ENCODE measurements at regions not wholly inside any gene's neighbourhood (a gene's known extent, or its start where the extent isn't known, plus 50 kb on each side); places are given as distances from the start of the nearest gene placed in this dataset.

DNA sequence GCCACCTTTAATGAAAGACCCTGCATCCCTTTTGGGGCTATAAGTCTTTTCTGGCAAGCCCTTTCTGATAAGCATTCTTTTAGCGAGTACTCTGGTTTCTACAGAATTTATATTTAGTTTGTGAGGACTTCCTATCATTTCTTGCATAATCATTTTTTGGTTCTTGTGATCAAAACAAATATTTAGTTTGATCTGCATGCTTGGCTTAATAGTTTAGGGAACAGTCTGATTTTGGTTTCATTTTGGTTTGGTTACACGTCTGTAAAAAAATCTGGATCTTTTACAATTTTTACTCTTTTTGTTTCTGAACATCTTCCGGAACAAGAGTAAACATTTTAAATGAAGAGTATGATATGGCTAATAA, 1074.4 kb downstream of the CDH9 start:
- no peak for DNase-seq

DNA sequence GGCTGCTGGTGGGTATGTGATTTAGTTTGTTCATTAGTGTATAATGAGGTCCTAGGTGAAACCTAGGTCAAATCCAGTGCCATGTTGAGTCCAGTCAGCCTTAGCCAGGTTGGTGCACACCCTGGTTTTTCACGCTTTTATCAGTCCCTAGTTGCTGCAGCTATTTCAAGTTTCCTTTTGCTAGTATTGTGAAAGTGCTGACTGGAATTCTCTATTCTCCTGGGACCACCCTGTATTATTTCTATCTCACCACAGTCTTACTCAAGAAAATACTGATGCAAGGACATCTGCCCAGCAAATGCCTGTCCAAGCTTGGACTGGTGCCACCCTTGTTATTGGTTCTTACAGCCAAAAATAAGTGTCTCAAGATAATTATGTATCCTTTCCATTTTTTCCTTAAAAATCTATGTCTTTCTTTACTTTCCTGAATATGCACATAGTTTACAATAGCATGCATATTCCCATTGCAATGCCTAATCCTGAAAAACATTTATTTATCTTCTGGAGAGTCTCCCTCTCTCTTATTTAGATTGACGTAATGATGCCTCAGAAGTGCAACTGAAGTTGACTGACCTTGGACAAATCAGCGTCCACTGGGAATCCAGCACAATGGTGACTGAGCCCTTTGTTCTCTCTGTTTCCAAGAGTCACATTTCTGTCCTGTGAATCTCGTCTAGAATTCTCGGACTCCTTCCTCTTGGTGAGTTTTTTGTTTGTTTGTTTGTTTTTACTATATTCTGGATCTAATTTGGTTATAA, 1075.0 kb downstream of the CDH9 start:
- no peak for DNase-seq

DNA sequence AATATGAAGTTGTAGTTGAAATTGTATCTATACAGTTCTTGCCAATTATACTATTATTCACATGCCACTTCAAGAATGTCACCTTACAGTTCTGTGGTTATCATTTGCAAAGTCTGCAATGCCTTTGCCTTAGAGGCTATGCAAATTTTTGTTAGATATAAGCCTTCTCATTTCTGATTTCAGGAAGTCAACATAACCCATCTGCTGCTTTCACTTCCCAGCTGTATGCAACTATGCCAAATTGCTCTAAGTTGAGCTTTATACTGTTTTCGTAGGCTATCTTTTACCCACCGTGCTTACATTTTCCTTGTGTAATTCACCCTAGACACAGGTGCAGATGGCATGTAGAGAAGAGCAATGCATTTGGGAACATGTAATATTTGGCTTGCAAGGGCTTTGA, 1083.0 kb downstream of the CDH9 start:
- no peak for DNase-seq

DNA sequence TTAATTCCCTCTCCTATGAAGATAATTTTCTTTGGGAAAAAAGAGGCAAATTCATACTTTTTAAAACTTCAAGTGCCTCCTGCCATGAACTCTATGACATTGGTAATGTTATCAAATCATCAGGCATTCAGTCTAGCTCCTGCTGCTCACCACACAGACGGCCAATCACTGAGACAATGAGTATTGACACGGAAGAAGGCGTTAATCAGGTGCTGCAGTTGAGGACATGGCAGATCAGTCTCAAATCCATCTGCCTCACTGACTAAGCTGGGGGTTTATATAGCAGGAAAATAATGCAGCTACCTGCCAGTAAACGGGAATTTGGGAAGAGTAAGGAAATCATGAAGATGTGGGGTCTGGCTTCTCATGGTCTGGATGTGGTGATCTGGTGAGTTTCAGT, 1087.7 kb downstream of the CDH9 start:
- no peak for DNase-seq

- no peak for DNase-seq
Measured at GRCh38 chr5:25948278-25948677, 1090.1 kb downstream of the CDH9 start.

DNA sequence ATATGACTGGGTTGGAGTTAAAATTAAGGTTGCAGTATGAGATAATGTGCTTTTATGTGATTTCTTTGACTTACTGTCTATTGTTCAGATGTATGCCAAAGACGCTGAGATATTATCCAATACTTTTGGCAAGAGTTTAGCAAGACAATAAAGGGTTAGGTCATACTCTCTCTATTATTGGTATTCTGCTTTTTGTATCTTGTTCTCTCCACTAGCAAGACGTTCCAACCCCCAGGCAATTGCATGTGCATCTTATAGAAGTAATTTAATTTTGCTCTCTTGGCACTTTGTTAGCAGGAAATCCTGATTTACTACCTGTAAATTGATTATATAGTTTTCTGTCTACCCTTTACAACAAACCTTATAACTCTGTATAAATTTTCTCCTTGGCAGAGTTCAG, 1093.6 kb downstream of the CDH9 start:
- no peak for DNase-seq

- DNase-seq, result no peak
Measured at GRCh38 chr5:25909163-25909562, 1129.2 kb downstream of the CDH9 start.

GRCh38 chr5:25905646-25906045, 1132.7 kb downstream of the CDH9 start:
- DNase-seq, result no peak

DNA sequence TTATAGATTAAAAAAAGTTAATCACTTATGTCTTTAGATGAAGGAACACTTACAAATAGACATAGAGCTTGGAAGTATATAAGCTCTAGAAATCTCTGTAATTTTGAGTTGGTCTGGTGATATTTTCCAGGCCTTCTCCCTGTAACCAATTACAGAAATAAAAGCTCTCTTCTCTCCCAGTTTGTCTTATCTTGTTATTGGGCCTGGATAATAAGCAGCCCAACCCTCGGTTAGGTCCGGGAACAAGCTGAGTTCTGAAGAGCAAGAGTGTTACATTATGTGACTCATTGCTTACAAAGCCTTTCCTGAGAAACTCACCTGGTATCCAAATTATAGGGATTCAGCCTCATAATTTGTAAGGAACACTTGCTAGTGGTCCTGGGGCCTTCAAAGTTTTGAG, 1146.2 kb downstream of the CDH9 start:
- no peak for DNase-seq

GRCh38 chr5:25891691-25892090, 1146.7 kb downstream of the CDH9 start:
- no peak for DNase-seq

- no peak for DNase-seq
Measured at GRCh38 chr5:25881318-25882036, 1156.9 kb downstream of the CDH9 start.

DNA sequence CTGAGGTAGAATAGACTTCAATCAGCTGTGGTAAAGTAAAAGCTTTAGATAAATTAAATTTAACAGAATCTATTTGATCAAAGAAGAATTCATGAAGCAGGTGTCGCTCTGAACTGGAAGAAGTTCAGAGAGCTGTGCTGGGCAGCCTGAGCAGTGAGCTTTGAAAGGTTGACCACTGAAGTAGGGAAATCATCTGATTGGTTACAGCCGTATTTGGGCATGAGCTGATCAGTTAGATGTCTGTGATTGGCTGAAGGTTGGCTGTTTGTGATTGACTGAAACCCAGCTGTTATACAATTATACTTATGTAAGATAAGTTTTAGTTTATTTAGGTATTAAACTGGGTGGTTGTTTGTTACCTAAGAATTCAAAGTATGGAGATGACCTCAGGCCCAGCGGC, 1174.6 kb downstream of the CDH9 start:
- DNase-seq, result no peak

GRCh38 chr5:25862276-25862675, 1176.1 kb downstream of the CDH9 start:
- no peak for DNase-seq

DNA sequence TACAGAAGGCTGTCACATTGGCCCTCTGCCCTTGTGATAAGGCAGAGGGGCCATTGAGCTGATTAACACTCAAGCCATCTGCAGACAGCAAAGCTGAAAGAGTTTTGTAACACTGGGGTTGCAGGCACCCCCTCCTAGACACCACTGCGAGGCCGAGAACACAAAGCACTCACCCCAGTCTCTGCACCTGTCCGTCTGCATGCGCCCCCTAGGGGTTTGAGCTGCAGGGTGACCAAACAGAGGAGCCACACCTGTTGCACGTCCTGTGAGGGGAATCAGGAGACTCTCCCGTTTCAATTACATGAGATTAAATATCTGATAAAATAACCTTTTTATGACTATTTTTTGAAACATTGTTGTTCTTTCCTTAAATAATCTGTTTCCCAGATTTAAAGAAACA, 1180.4 kb downstream of the CDH9 start:
- no peak for DNase-seq

GRCh38 chr5:25851301-25851700, 1187.1 kb downstream of the CDH9 start:
- DNase-seq, result no peak

GRCh38 chr5:25850581-25850980, 1187.8 kb downstream of the CDH9 start:
- DNase-seq, result no peak

GRCh38 chr5:25849270-25849669, 1189.1 kb downstream of the CDH9 start:
- no peak for DNase-seq

DNA sequence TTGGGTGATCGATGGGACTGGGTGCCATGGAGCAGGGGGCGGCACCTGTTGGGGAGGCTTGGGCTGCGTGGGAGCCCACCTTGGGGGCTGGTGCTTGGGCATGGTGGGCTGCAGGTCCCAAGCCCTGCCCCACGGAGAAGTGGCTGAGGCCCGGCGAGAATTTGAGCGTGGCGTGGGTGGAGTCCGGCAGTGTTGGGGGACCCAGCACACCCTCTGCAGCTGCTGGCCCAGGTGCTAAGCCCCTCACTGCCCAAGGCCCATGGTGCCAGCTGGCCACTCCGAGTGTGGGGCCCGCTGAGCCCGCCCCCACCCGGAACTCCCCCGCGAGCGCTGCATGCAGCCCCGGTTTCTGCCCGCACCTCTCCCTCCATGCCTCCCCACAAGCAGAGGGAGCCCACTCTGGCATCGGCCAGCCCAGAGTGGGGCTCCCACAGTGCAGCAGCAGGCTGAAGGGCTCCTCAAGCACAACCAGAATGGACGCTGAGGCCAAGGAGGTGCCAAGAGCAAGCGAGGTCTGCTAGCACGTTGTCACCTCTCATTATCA, 1178.6 kb upstream of the CDH10 start:
- no peak for DNase-seq
